Peyer's patch (tissue), 4 donors: ENCODE measurements at regions not wholly inside any gene's neighbourhood (a gene's known extent, or its start where the extent isn't known, plus 50 kb on each side); places are given as distances from the start of the nearest gene placed in this dataset.

ENCODE experiments used
- POLR2A ChIP-seq, 2 donors: fragments of 450-650 bp; IDR thresholded peaks; one replicate each; pipeline ENCODE4 v1.5.1; 2017; ENCODE audit warnings: antibody characterized with exemption in 2 of 2, mild to moderate bottlenecking in 2 of 2, moderate library complexity in 2 of 2
- TF ChIP-seq, protein P1 (sequence below), 6 experiments: fragments of 450-650 bp in 4 of 6; fragments of 200-600 bp in 2 of 6; sonication (generic) in 1 of 6; IDR thresholded peaks; one replicate each; pipeline ENCODE4 v1.5.1; 2017 to 2019; ENCODE audit warnings: antibody characterized with exemption in 6 of 6, mild to moderate bottlenecking in 3 of 6, moderate library complexity in 1 of 6

GRCh38 chr2:41827354-41827971 lies 220.4 kb upstream of the PKDCC start:
- TF ChIP-seq, protein P1, sequence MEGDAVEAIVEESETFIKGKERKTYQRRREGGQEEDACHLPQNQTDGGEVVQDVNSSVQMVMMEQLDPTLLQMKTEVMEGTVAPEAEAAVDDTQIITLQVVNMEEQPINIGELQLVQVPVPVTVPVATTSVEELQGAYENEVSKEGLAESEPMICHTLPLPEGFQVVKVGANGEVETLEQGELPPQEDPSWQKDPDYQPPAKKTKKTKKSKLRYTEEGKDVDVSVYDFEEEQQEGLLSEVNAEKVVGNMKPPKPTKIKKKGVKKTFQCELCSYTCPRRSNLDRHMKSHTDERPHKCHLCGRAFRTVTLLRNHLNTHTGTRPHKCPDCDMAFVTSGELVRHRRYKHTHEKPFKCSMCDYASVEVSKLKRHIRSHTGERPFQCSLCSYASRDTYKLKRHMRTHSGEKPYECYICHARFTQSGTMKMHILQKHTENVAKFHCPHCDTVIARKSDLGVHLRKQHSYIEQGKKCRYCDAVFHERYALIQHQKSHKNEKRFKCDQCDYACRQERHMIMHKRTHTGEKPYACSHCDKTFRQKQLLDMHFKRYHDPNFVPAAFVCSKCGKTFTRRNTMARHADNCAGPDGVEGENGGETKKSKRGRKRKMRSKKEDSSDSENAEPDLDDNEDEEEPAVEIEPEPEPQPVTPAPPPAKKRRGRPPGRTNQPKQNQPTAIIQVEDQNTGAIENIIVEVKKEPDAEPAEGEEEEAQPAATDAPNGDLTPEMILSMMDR (IDR thresholded peaks at IDR 0.05) = no peak
- TF ChIP-seq POLR2A (IDR thresholded peaks at IDR 0.05) = no peak
